ENCODE measurements at regions not wholly inside any gene's neighbourhood (a gene's known extent, or its start where the extent isn't known, plus 50 kb on each side); places are given as distances from the start of the nearest gene placed in this dataset.

DNA sequence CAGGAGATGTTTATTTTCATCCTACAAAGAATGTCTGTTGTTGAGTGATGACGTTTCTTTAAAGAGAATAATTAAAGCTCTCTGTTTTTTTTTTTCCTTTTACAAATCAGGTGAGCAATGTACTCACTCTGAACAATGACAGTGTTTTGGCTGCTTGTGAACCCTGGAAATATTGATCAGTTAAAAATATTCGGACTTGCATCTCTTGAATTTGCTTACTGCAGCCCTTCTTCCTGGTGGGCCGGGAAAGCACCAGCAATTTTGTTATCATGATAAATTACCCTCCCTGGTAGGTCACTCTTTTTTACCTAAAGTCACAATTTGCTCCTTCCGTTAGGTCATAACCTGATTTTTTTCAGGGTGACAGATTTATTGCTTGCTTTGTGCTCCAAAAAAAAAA lies 72.3 kb upstream of the NR5A2 start:
- no peak for TF ChIP-seq POLR2A (IDR thresholded peaks at IDR 0.05)
- TF ChIP-seq CTCF (IDR thresholded peaks at IDR 0.05), result no peak
